H1 (cell line): ENCODE measurements at regions not wholly inside any gene's neighbourhood (a gene's known extent, or its start where the extent isn't known, plus 50 kb on each side); places are given as distances from the start of the nearest gene placed in this dataset.

Experiments used
- CTCF ChIA-PET: fragments of 300-600 bp; sonication (Branson Sonifier 250); formaldehyde crosslinking; loops from one replicate; lab custom pipeline; 2021; ENCODE audit not compliant: partially characterized antibody; lab: Charles Lee
- POLR2A ChIA-PET: fragments of 300-600 bp; sonication (Branson Sonifier 250); formaldehyde crosslinking; loops from one replicate; lab custom pipeline; 2021; ENCODE audit warnings: inconsistent platforms; ENCODE audit not compliant: partially characterized antibody; lab: Charles Lee
- DNase-seq, 2 experiments: peaks; one replicate each; pipeline versions ENCODE4 v3.0.0 to v3.0.0-alpha.2; 2010 to 2022; ENCODE audit warnings: low spot score in 2 of 2, low read depth in 1 of 2, mixed read lengths in 1 of 2
- FAIRE-seq: peaks from 2 replicates; lab custom pipeline; 2011; peaks lifted over from hg19 to GRCh38; lab: Jason Lieb, UNC
- H2AFZ ChIP-seq: 2 replicates; pipeline ENCODE4 v1.8.1; 2012; ENCODE audit warnings: low read length, inconsistent platforms
- H2AK5ac ChIP-seq: 2 replicates; pipeline ENCODE4 v1.6.1; 2013; ENCODE audit warnings: low read depth, low read length
- H2BK120ac ChIP-seq: replicated peaks from 2 replicates; pipeline ENCODE3; 2013; ENCODE audit warnings: low read depth, low read length, inconsistent platforms
- H2BK12ac ChIP-seq: 2 replicates; pipeline ENCODE4 v1.6.1; 2013; ENCODE audit warnings: low read depth, low read length
- H2BK15ac ChIP-seq: 2 replicates; pipeline ENCODE4 v1.6.1; 2013; ENCODE audit warnings: low read length
- H2BK20ac ChIP-seq: 2 replicates; pipeline ENCODE4 v1.6.1; 2013; ENCODE audit warnings: low read length
- H2BK5ac ChIP-seq: 2 replicates; pipeline ENCODE4 v1.6.1; 2013; ENCODE audit warnings: low read depth, low read length
- H3K14ac ChIP-seq: 2 replicates; pipeline ENCODE4 v1.6.1; 2013; ENCODE audit warnings: inconsistent platforms; ENCODE audit not compliant: insufficient read length
- H3K18ac ChIP-seq: 2 replicates; pipeline ENCODE4 v1.6.1; 2013; ENCODE audit warnings: low read length; ENCODE audit errors: extremely low read depth
- H3K23ac ChIP-seq: 2 replicates; pipeline ENCODE4 v1.6.1; 2013; ENCODE audit warnings: inconsistent platforms; ENCODE audit not compliant: insufficient read length
- H3K23me2 ChIP-seq: 2 replicates; pipeline ENCODE4 v1.6.1; 2013; ENCODE audit warnings: low read depth, low read length
- H3K27ac ChIP-seq: 2 replicates; pipeline ENCODE4 v1.6.1; 2011; ENCODE audit warnings: low read depth, low read length, inconsistent platforms
- H3K27me3 ChIP-seq, 4 experiments: replicated peaks in 1 of 4; 1 replicate in 1 of 4; 2 replicates in 3 of 4; pipeline versions ENCODE4 v1.6.1 to v1.8.1; 2011 to 2013; ENCODE audit warnings: low read length in 3 of 4, mild to moderate bottlenecking in 3 of 4, inconsistent platforms in 2 of 4, mixed read lengths in 2 of 4, moderate library complexity in 1 of 4; ENCODE audit not compliant: control insufficient read depth in 3 of 4, insufficient read depth in 3 of 4; ENCODE audit errors: extremely low read depth in 1 of 4
- H3K36me3 ChIP-seq, 4 experiments: 2 replicates each; pipeline versions ENCODE4 v1.6.1 to v1.8.1; 2011 to 2013; ENCODE audit warnings: mild to moderate bottlenecking in 4 of 4, low read length in 3 of 4, moderate library complexity in 2 of 4, control low read depth in 1 of 4, inconsistent platforms in 1 of 4; ENCODE audit not compliant: insufficient read depth in 4 of 4, control insufficient read depth in 2 of 4
- H3K4ac ChIP-seq: replicated peaks from 2 replicates; pipeline ENCODE3; 2013; ENCODE audit warnings: low read length, low read depth, mixed read lengths, inconsistent platforms; ENCODE audit not compliant: insufficient read length
- H3K4me1 ChIP-seq, 4 experiments: replicated peaks in 1 of 4; 1 replicate in 1 of 4; 2 replicates in 3 of 4; pipeline versions ENCODE4 v1.6.1 to v1.8.1; 2011 to 2013; ENCODE audit warnings: low read length in 3 of 4, inconsistent platforms in 2 of 4, mixed read lengths in 1 of 4; ENCODE audit not compliant: insufficient read depth in 4 of 4, control insufficient read depth in 3 of 4
- H3K4me2 ChIP-seq, 2 experiments: 2 replicates each; pipeline versions ENCODE4 v1.6.1 to v1.8.1; 2011 to 2013; ENCODE audit warnings: low read depth in 2 of 2, low read length in 2 of 2, control low read depth in 1 of 2, inconsistent platforms in 1 of 2, mild to moderate bottlenecking in 1 of 2; ENCODE audit not compliant: insufficient read depth in 1 of 2
- H3K4me3 ChIP-seq, 4 experiments: fragments of 200-600, 300-600 bp in 1 of 4; sonication (generic), shearing (Covaris generic), sonication (Bioruptor Twin) in 1 of 4; 2 replicates each; pipeline versions ENCODE4 v1.5.1 to v1.8.1; 2011 to 2016; ENCODE audit warnings: low read length in 4 of 4, low read depth in 3 of 4, control low read depth in 2 of 4, inconsistent platforms in 2 of 4, mild to moderate bottlenecking in 2 of 4, mixed read lengths in 1 of 4, moderate library complexity in 1 of 4; ENCODE audit not compliant: insufficient read depth in 2 of 4; ENCODE audit errors: extremely low read depth in 1 of 4
- H3K56ac ChIP-seq: replicated peaks from 2 replicates; pipeline ENCODE3; 2013; ENCODE audit warnings: low read depth, mild to moderate bottlenecking, mixed read lengths, low read length, inconsistent platforms; ENCODE audit not compliant: insufficient read length
- H3K79me1 ChIP-seq: 2 replicates; pipeline ENCODE4 v1.6.1; 2013; ENCODE audit warnings: low read depth, low read length, control low read depth
- H3K79me2 ChIP-seq, 2 experiments: 2 replicates each; pipeline versions ENCODE4 v1.6.1 to v1.8.1; 2012 to 2013; ENCODE audit warnings: low read length in 2 of 2, mild to moderate bottlenecking in 2 of 2, inconsistent platforms in 1 of 2; ENCODE audit not compliant: insufficient read depth in 2 of 2, control insufficient read depth in 1 of 2
- H3K9ac ChIP-seq, 4 experiments: replicated peaks in 1 of 4; 1 replicate in 1 of 4; 2 replicates in 3 of 4; pipeline versions ENCODE4 v1.6.1 to v1.8.1; 2011 to 2013; ENCODE audit warnings: low read depth in 3 of 4, low read length in 3 of 4, control low read depth in 2 of 4, mild to moderate bottlenecking in 2 of 4, moderate library complexity in 2 of 4, inconsistent platforms in 1 of 4; ENCODE audit errors: extremely low read depth in 1 of 4
- H3K9me3 ChIP-seq, 2 experiments: 2 replicates each; pipeline versions ENCODE4 v1.6.1 to v1.8.1; 2012 to 2013; ENCODE audit warnings: mild to moderate bottlenecking in 2 of 2, moderate library complexity in 2 of 2, control low read depth in 1 of 2, inconsistent platforms in 1 of 2, low read depth in 1 of 2, low read length in 1 of 2, mixed read lengths in 1 of 2; ENCODE audit not compliant: insufficient read depth in 2 of 2
- H4K20me1 ChIP-seq, 2 experiments: replicated peaks in 1 of 2; 2 replicates each; pipeline versions ENCODE3 to v1.8.1; 2011 to 2013; ENCODE audit warnings: inconsistent platforms in 2 of 2, low read length in 2 of 2, mild to moderate bottlenecking in 1 of 2; ENCODE audit not compliant: insufficient read depth in 2 of 2, control insufficient read depth in 1 of 2
- H4K5ac ChIP-seq: 2 replicates; pipeline ENCODE4 v1.6.1; 2013; ENCODE audit warnings: low read length, low read depth, mixed read lengths, inconsistent platforms; ENCODE audit not compliant: insufficient read length
- H4K8ac ChIP-seq: 2 replicates; pipeline ENCODE4 v1.8.0; 2013; ENCODE audit warnings: mild to moderate bottlenecking, moderate library complexity, low read length, inconsistent platforms; ENCODE audit not compliant: insufficient read depth; ENCODE audit errors: extremely low read depth
- H4K91ac ChIP-seq: replicated peaks from 2 replicates; pipeline ENCODE3; 2013; ENCODE audit warnings: low read length, mixed read lengths, inconsistent platforms; ENCODE audit not compliant: insufficient read length
- BRCA1 ChIP-seq: IDR thresholded peaks from 2 replicates; pipeline ENCODE4 v1.6.1; 2012; ENCODE audit warnings: low read depth, low read length, improper control_type of control experiment
- CHD1 ChIP-seq: IDR thresholded peaks from 2 replicates; pipeline ENCODE4 v1.6.1; 2012; ENCODE audit warnings: low read depth, low read length, improper control_type of control experiment
- EGR1 ChIP-seq: IDR thresholded peaks from 2 replicates; pipeline ENCODE4 v1.6.1; 2011; ENCODE audit warnings: low read depth, low read length, borderline replicate concordance
- GTF2F1 ChIP-seq: IDR thresholded peaks from 2 replicates; pipeline ENCODE4 v1.6.1; 2012; ENCODE audit warnings: low read depth, low read length, improper control_type of control experiment, borderline replicate concordance
- JUND ChIP-seq: IDR thresholded peaks from 2 replicates; pipeline ENCODE4 v1.6.1; 2011; ENCODE audit warnings: mild to moderate bottlenecking, improper control_type of control experiment, low read length
- MAFK ChIP-seq: IDR thresholded peaks from 2 replicates; pipeline ENCODE4 v1.6.1; 2012; ENCODE audit warnings: low read depth, mild to moderate bottlenecking, improper control_type of control experiment, low read length
- NANOG ChIP-seq: IDR thresholded peaks from 2 replicates; pipeline ENCODE4 v1.6.1; 2011; ENCODE audit warnings: low read length, low read depth, mild to moderate bottlenecking, inconsistent platforms; ENCODE audit not compliant: insufficient read depth, poor library complexity, severe bottlenecking
- POU5F1 ChIP-seq: IDR thresholded peaks from 2 replicates; pipeline ENCODE4 v1.6.1; 2011; ENCODE audit warnings: low read depth, mild to moderate bottlenecking, low read length, moderate library complexity
- RNF2 ChIP-seq: fragments of 200-900, 300-1000 bp; sonication (generic); IDR thresholded peaks from 2 replicates; pipeline ENCODE4 v1.7.1; 2016; ENCODE audit warnings: borderline replicate concordance, low read depth, mild to moderate bottlenecking, antibody characterized with exemption, low read length; ENCODE audit not compliant: poor library complexity, severe bottlenecking; ENCODE audit errors: missing control alignments
- SAP30 ChIP-seq: fragments of 300-600 bp; sonication (generic); IDR thresholded peaks from 2 replicates; pipeline ENCODE4 v1.7.1; 2012; ENCODE audit warnings: low read length, moderate library complexity, mild to moderate bottlenecking, inconsistent platforms; ENCODE audit not compliant: insufficient read depth, insufficient replicate concordance
- SP1 ChIP-seq: IDR thresholded peaks from 2 replicates; pipeline ENCODE4 v1.6.1; 2011; ENCODE audit warnings: low read depth, low read length
- TAF1 ChIP-seq: IDR thresholded peaks from 2 replicates; pipeline ENCODE4 v1.6.1; 2011; ENCODE audit warnings: mild to moderate bottlenecking, low read depth, low read length
- WGBS, 2 experiments: shearing (Covaris generic) in 1 of 2; methylation state at CpG; one replicate each; pipeline versions ENCODE4 v1.1.6 to v1.1.7; 2013 to 2015; ENCODE audit warnings: low lambda C conversion rate in 2 of 2, mixed read lengths in 2 of 2, inconsistent platforms in 1 of 2, low coverage in 1 of 2, missing lambda C conversion rate in 1 of 2; ENCODE audit not compliant: insufficient replicate concordance in 2 of 2, insufficient coverage in 1 of 2, insufficient read length in 1 of 2; ENCODE audit errors: extremely low coverage in 1 of 2, missing lambda C conversion rate in 1 of 2; 5-methylcytosine and 5-hydroxymethylcytosine counted together

DNA sequence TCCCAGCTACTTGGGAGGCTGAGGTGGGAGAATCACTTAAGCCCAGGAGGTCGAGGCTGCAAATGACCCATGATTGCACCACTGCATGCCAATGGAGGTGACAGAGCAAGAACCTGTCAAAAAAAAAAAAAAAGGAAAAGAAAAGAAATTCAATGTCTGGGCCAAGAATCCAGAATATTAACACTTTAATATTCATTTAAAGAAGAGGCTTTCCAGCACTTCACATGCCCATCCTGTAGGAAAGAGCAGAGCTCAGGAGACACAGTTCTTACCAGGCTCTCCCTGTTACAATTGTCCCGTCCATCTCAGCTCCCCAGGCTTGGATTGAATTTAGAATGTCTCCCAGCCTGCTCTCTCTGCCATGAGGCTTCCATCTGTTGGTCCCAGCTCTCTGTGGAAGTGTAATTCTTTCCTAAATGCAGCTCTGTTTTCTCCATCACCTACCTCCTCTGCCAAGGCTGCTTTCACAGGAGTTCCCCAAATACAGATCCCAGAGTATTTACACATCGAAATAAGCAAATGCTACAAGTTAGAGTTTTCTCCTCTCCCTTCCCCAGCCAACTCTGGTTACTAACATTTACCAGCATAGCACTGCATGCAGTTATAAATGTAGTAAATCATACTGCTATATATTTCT is 116.6 kb upstream of the CDC42BPA start:
- Histone ChIP-seq H2BK12ac (no peak overlapping the region), H2AFZ (0 out of 2 replicates have a peak overlapping the region, but pooled peaks have one; percentile 66), H4K91ac (no peak overlapping the region), H2BK120ac (no peak overlapping the region), H2AK5ac (no peak overlapping the region), H3K4me3 (no peak overlapping the region), H3K4me2 (no peak overlapping the region), H2BK15ac (no peak overlapping the region), H4K20me1 (no peaks in the 10 kb centered on the region), H3K36me3 (no peaks in the 10 kb centered on the region), H3K27ac (no peak overlapping the region), H3K23ac (no peak overlapping the region), H4K8ac (no peak overlapping the region), H3K14ac (no peak overlapping the region), H3K56ac (no peak overlapping the region), H3K79me1 (no peaks in the 10 kb centered on the region), H3K9ac (no peak overlapping the region), H3K23me2 (no peaks in the 10 kb centered on the region), H2BK5ac (no peak overlapping the region), H3K4ac (no peak overlapping the region), H3K18ac (no peak overlapping the region), H3K4me1 (peaks cover 0 to 5% (median 2%) of the 10 kb centered on the region in 4 experiments; a peak in 3 of 7 replicates), H3K79me2 (no peaks in the 10 kb centered on the region), H4K5ac (no peak overlapping the region), H2BK20ac (no peak overlapping the region), H3K27me3 (no peaks in the 10 kb centered on the region), H3K9me3 (0 out of 4 replicates have a peak, but pooled peaks cover 0 to 2% of the 10 kb centered on the region in 2 experiments)
- no peak for TF ChIP-seq RNF2
- no peak for TF ChIP-seq GTF2F1
- no peak for TF ChIP-seq TAF1
- no peak for TF ChIP-seq JUND
- TF ChIP-seq CHD1 = no peak
- no peak for TF ChIP-seq POU5F1
- TF ChIP-seq MAFK = no peak
- TF ChIP-seq SP1 = no peak
- TF ChIP-seq SAP30 = no peak
- no peak for TF ChIP-seq NANOG
- TF ChIP-seq BRCA1 = no peak
- no peak for TF ChIP-seq EGR1
- no peak for DNase-seq
- 89% methylated on average over 3 of the region's 3 CpGs; no CpG with 5 or more reads in 1 of the 2 experiments for WGBS, 2 experiments
- no peak for FAIRE-seq
- ChIA-PET CTCF (interaction anchor here (0.6 to 1.3 kb wide), 5 partner anchors 10 to 445 kb away, joined by 3 to 4 read pairs (median 3); partner anchors contain the start of genes JMJD4 and SNAP47), POLR2A (interaction anchor here (0.7 kb wide), 1 partner anchor 116 kb away, joined by 3 read pairs; the partner anchor contains the start of gene CDC42BPA)
